GM23338 (cell line): ENCODE measurements at regions not wholly inside any gene's neighbourhood (a gene's known extent, or its start where the extent isn't known, plus 50 kb on each side); places are given as distances from the start of the nearest gene placed in this dataset.

Source experiments
- ATAC-seq: fragments of 200-7000 bp; cut with Tn5 transposase; 3 replicates; pipeline ENCODE4 v1.9.1; 2020
- DNase-seq: peaks from one replicate; pipeline ENCODE4 v3.0.0-alpha.2; 2015; ENCODE audit warnings: low spot score
- H2AFZ ChIP-seq: fragments of 200-600 bp; sonication (generic); 2 replicates; pipeline ENCODE4 v1.8.0; 2016; ENCODE audit warnings: antibody characterized with exemption, mild to moderate bottlenecking, moderate library complexity
- H3F3A ChIP-seq: fragments of 200-600 bp; sonication (generic); replicated peaks from 2 replicates; pipeline ENCODE4 v1.8.0; 2017; ENCODE audit warnings: antibody characterized with exemption, mixed run types, low read depth
- H3K27ac ChIP-seq: fragments of 200-600 bp; sonication (generic); 2 replicates; pipeline ENCODE4 v1.6.1; 2016; ENCODE audit warnings: low read depth
- H3K27me3 ChIP-seq: fragments of 200-600 bp; sonication (generic); 2 replicates; pipeline ENCODE4 v1.8.0; 2016; ENCODE audit warnings: mild to moderate bottlenecking, mixed run types, moderate library complexity; ENCODE audit not compliant: insufficient read depth
- H3K36me3 ChIP-seq: fragments of 200-600 bp; sonication (generic); 2 replicates; pipeline ENCODE4 v1.8.0; 2016; ENCODE audit warnings: mild to moderate bottlenecking; ENCODE audit not compliant: insufficient read depth
- H3K4me1 ChIP-seq: fragments of 200-600 bp; sonication (generic); 2 replicates; pipeline ENCODE4 v1.8.0; 2016; ENCODE audit warnings: mild to moderate bottlenecking, moderate library complexity; ENCODE audit not compliant: insufficient read depth
- H3K4me2 ChIP-seq: fragments of 200-600 bp; sonication (generic); 2 replicates; pipeline ENCODE4 v1.7.1; 2017; ENCODE audit warnings: mixed run types
- H3K4me3 ChIP-seq: fragments of 200-600 bp; sonication (generic); 2 replicates; pipeline ENCODE4 v1.6.1; 2016; ENCODE audit warnings: mixed run types
- H3K79me2 ChIP-seq: fragments of 200-600 bp; sonication (generic); replicated peaks from 2 replicates; pipeline ENCODE4 v1.8.0; 2017; ENCODE audit warnings: mild to moderate bottlenecking; ENCODE audit not compliant: insufficient read depth
- H3K9me2 ChIP-seq: fragments of 200-600 bp; sonication (generic); 2 replicates; pipeline ENCODE4 v1.8.0; 2017; ENCODE audit not compliant: insufficient read depth
- H4K20me1 ChIP-seq: fragments of 200-600 bp; sonication (generic); replicated peaks from 2 replicates; pipeline ENCODE4 v1.8.0; 2017; ENCODE audit warnings: mild to moderate bottlenecking; ENCODE audit not compliant: insufficient read depth
- H3K27ac Mint-ChIP-seq: 2 replicates; pipeline ENCODE4 v1.8.0; 2020; ENCODE audit warnings: inconsistent platforms, mild to moderate bottlenecking, moderate library complexity, mixed read lengths
- H3K27me3 Mint-ChIP-seq: 3 replicates; pipeline ENCODE4 v1.8.0; 2022; ENCODE audit warnings: low read depth, mild to moderate bottlenecking, moderate library complexity, mixed read lengths, inconsistent platforms; ENCODE audit not compliant: insufficient read depth, poor library complexity
- H3K36me3 Mint-ChIP-seq: 3 replicates; pipeline ENCODE4 v1.8.0; 2021; ENCODE audit warnings: low read depth, mild to moderate bottlenecking, inconsistent platforms, moderate library complexity, mixed read lengths
- H3K4me1 Mint-ChIP-seq: 3 replicates; pipeline ENCODE4 v1.8.0; 2020; ENCODE audit warnings: mild to moderate bottlenecking, inconsistent platforms, mixed read lengths
- H3K4me3 Mint-ChIP-seq: 3 replicates; pipeline ENCODE4 v1.8.0; 2021; ENCODE audit warnings: moderate library complexity, mild to moderate bottlenecking, inconsistent platforms, mixed read lengths
- H3K9me3 Mint-ChIP-seq: 3 replicates; pipeline ENCODE4 v1.8.0; 2020; ENCODE audit warnings: moderate library complexity, mild to moderate bottlenecking, inconsistent platforms, mixed read lengths
- CREB1 ChIP-seq: fragments of 250-450 bp; sonication (Bioruptor Pico); IDR thresholded peaks from 2 replicates; pipeline ENCODE4 v1.5.0; 2020; ENCODE audit warnings: low read depth, mild to moderate bottlenecking, moderate library complexity
- CTCF ChIP-seq, 2 experiments: fragments of 200-600 bp in 1 of 2; sonication (generic) in 1 of 2; conservative IDR thresholded peaks; 2 replicates each; pipeline versions ENCODE4 v1.5.1 to v1.6.1; 2016 to 2017; ENCODE audit warnings: antibody characterized with exemption in 2 of 2, low read depth in 2 of 2, mild to moderate bottlenecking in 2 of 2, moderate library complexity in 1 of 2
- ETS1 ChIP-seq: IDR thresholded peaks from 2 replicates; pipeline ENCODE4 v1.6.1; 2016; ENCODE audit warnings: antibody characterized with exemption
- EZH2 ChIP-seq: fragments of 200-600 bp; sonication (generic); IDR thresholded peaks from one replicate; pipeline ENCODE4 v1.8.0; 2017; ENCODE audit warnings: antibody characterized with exemption, mild to moderate bottlenecking, low read depth; ENCODE audit not compliant: unreplicated experiment
- EZH2phosphoT487 ChIP-seq: fragments of 200-600 bp; sonication (generic); IDR thresholded peaks from one replicate; pipeline ENCODE4 v1.8.1; 2018; ENCODE audit warnings: antibody characterized with exemption; ENCODE audit not compliant: unreplicated experiment
- NANOG ChIP-seq: IDR thresholded peaks from 2 replicates; pipeline ENCODE4 v1.6.1; 2016; ENCODE audit warnings: antibody characterized with exemption, borderline replicate concordance
- POLR2AphosphoS5 ChIP-seq: IDR thresholded peaks from 2 replicates; pipeline ENCODE4 v1.6.1; 2016; ENCODE audit warnings: antibody characterized with exemption, low read depth
- REST ChIP-seq: IDR thresholded peaks from one replicate; pipeline ENCODE4 v1.6.1; 2018; ENCODE audit warnings: antibody characterized with exemption; ENCODE audit not compliant: unreplicated experiment
- STAT1 ChIP-seq: IDR thresholded peaks from one replicate; pipeline ENCODE4 v1.6.1; 2016; ENCODE audit warnings: antibody characterized with exemption; ENCODE audit not compliant: unreplicated experiment
- ZNF114 ChIP-seq: fragments of 250-450 bp; sonication (Bioruptor Pico); IDR thresholded peaks from 2 replicates; pipeline ENCODE4 v1.5.0; 2020; ENCODE audit warnings: mild to moderate bottlenecking, moderate library complexity
- ZNF331 ChIP-seq: fragments of 250-450 bp; sonication (Bioruptor Pico); IDR thresholded peaks from 2 replicates; pipeline ENCODE4 v1.5.0; 2020; ENCODE audit warnings: low read depth, mild to moderate bottlenecking, moderate library complexity
- ZNF462 ChIP-seq: fragments of 250-450 bp; sonication (Bioruptor Pico); IDR thresholded peaks from 2 replicates; pipeline ENCODE4 v1.5.0; 2020; ENCODE audit warnings: mild to moderate bottlenecking, moderate library complexity

GRCh38 chr12:91377436-91377835 is 194.8 kb upstream of the DCN start (continued):
- TF ChIP-seq CTCF (conservative IDR thresholded peaks at IDR 0.05; ENCODE audit: low read depth in 2 of 2) (no peak), EZH2phosphoT487 (no peak), ETS1 (no peak), ZNF331 (CRISPR knock-in tag) (no peak), REST (no peak), NANOG (no peak), ZNF114 (CRISPR knock-in tag) (no peak), CREB1 (CRISPR knock-in tag) (no peak), POLR2AphosphoS5 (no peak)

- Mint-ChIP-seq H3K4me3 (no peak overlapping the region), H3K27me3 (peaks cover 2% of the 10 kb centered on the region), H3K4me1 (peaks cover 25% of the 10 kb centered on the region), H3K27ac (no peak overlapping the region), H3K9me3 (no peaks in the 10 kb centered on the region), H3K36me3 (no peaks in the 10 kb centered on the region)
- no peaks in the 10 kb centered on the region for H4K20me1 ChIP-seq
- H3K27ac ChIP-seq: no peak overlapping the region
- no peak overlapping the region for H3K4me3 ChIP-seq
- no peak overlapping the region for H2AFZ ChIP-seq
- H3K9me2 ChIP-seq: 0 out of 2 replicates have a peak, but pooled peaks cover 4% of the 10 kb centered on the region
- no peaks in the 10 kb centered on the region for H3K36me3 ChIP-seq
- H3K27me3 ChIP-seq: no peaks in the 10 kb centered on the region
- ATAC-seq (no peak), DNase-seq (no peak)
- no peak overlapping the region for H3K4me2 ChIP-seq
- 0 out of 2 replicates have a peak, but pooled peaks cover 4% of the 10 kb centered on the region for H3F3A ChIP-seq
- peaks cover 30% of the 10 kb centered on the region for H3K4me1 ChIP-seq
- no peaks in the 10 kb centered on the region for H3K79me2 ChIP-seq
- TF ChIP-seq ZNF114 (CRISPR knock-in tag): no peak
- TF ChIP-seq EZH2: no peak
- no peak for TF ChIP-seq ETS1
- TF ChIP-seq CREB1 (CRISPR knock-in tag): no peak
- no peak for TF ChIP-seq STAT1
- TF ChIP-seq EZH2phosphoT487: no peak
- TF ChIP-seq ZNF462 (CRISPR knock-in tag): no peak
Measured at GRCh38 chr12:91373086-91373485, 190.5 kb upstream of the DCN start.
